GM12878 (cell line): ENCODE measurements at regions not wholly inside any gene's neighbourhood (a gene's known extent, or its start where the extent isn't known, plus 50 kb on each side); places are given as distances from the start of the nearest gene placed in this dataset.

Experiments
- ATAC-seq: fragments of 200-7000 bp; cut with Tn5 transposase; 3 replicates; pipeline ENCODE4 v1.9.1; 2020; ENCODE audit warnings: mild to moderate bottlenecking, moderate library complexity
- BruUV-seq: library from RNA; stranded (reverse); fragments of 400-500 nt; replicated peaks from 2 replicates; lab custom pipeline; 2021; lab: Mats Ljungman, UMichigan
- CTCF ChIA-PET: fragments of 300-600 bp; sonication (Branson Sonifier 250); formaldehyde crosslinking; extraction: SDS; loops from one replicate; lab custom pipeline; 2021; ENCODE audit warnings: inconsistent platforms; lab: Yijun Ruan, JAX
- POLR2A ChIA-PET: fragments of 350-600 bp; formaldehyde crosslinking; extraction: SDS; loops from one replicate; lab custom pipeline; 2021; ENCODE audit warnings: inconsistent platforms; lab: Charles Lee
- RAD21 ChIA-PET: fragments of 300-600 bp; sonication (Branson Sonifier 250); formaldehyde crosslinking; loops from one replicate; lab custom pipeline; 2023; ENCODE audit warnings: antibody characterized with exemption; ENCODE audit not compliant: unreplicated experiment; lab: Charles Lee
- SMC1A ChIA-PET: fragments of 300-600 bp; sonication (Branson Sonifier 250); formaldehyde crosslinking; loops from one replicate; lab custom pipeline; 2023; ENCODE audit not compliant: unreplicated experiment, uncharacterized antibody; lab: Charles Lee
- DNase-seq: peaks from one replicate; pipeline ENCODE4 v3.0.0-alpha.2; 2011; ENCODE audit warnings: low read depth, low spot score
- FAIRE-seq: peaks from 3 replicates; lab custom pipeline; 2011; peaks lifted over from hg19 to GRCh38; lab: Jason Lieb, UNC
- H2AFZ ChIP-seq: 2 replicates; pipeline ENCODE4 v1.6.0; 2011; ENCODE audit warnings: low read depth, low read length, control low read depth; ENCODE audit not compliant: control insufficient read depth
- H3K27ac ChIP-seq: 2 replicates; pipeline ENCODE4 v1.5.1; 2011; ENCODE audit warnings: control low read depth; ENCODE audit not compliant: control insufficient read depth, insufficient read depth
- H3K27me3 ChIP-seq, 2 experiments: replicated peaks in 1 of 2; 2 replicates each; pipeline versions ENCODE4 v1.6.0 to v1.6.1; 2011; ENCODE audit warnings: low read length in 1 of 2; ENCODE audit not compliant: control insufficient read depth in 2 of 2, insufficient read depth in 2 of 2
- H3K36me3 ChIP-seq, 2 experiments: 2 replicates each; pipeline ENCODE4 v1.5.1; 2011; ENCODE audit warnings: low read length in 1 of 2; ENCODE audit not compliant: control insufficient read depth in 2 of 2, insufficient read depth in 2 of 2
- H3K4me1 ChIP-seq: 2 replicates; pipeline ENCODE4 v1.6.1; 2011; ENCODE audit warnings: mild to moderate bottlenecking, low read length, moderate library complexity, mixed read lengths; ENCODE audit not compliant: control insufficient read depth, insufficient read depth
- H3K4me2 ChIP-seq: 2 replicates; pipeline ENCODE4 v1.6.0; 2011; ENCODE audit warnings: control low read depth; ENCODE audit not compliant: control insufficient read depth, insufficient read depth
- H3K4me3 ChIP-seq: fragments of 200-600 bp; sonication (generic); 2 replicates; pipeline ENCODE4 v1.5.1; 2016
- H3K79me2 ChIP-seq: 2 replicates; pipeline ENCODE4 v1.6.0; 2011; ENCODE audit warnings: low read length; ENCODE audit not compliant: control insufficient read depth, insufficient read depth
- H3K9ac ChIP-seq: 2 replicates; pipeline ENCODE4 v1.8.0; 2011; ENCODE audit warnings: low read length, control low read depth, mixed read lengths; ENCODE audit not compliant: control insufficient read depth, insufficient read depth
- H3K9me3 ChIP-seq: replicated peaks from 3 replicates; pipeline ENCODE4 v1.5.1; 2011; ENCODE audit warnings: mild to moderate bottlenecking, low read length; ENCODE audit not compliant: control insufficient read depth, insufficient read depth
- H4K20me1 ChIP-seq: 2 replicates; pipeline ENCODE4 v1.6.0; 2011; ENCODE audit not compliant: control insufficient read depth, insufficient read depth
- ASH2L ChIP-seq: fragments of 300-600, 200-600 bp; sonication (generic); IDR thresholded peaks from 2 replicates; pipeline ENCODE4 v1.6.1; 2017; ENCODE audit warnings: low read depth, mild to moderate bottlenecking, borderline replicate concordance
- BHLHE40 ChIP-seq, 2 experiments: fragments of 450-650 bp in 1 of 2; IDR thresholded peaks; 2 replicates each; pipeline ENCODE4 v1.6.1; 2011 to 2017; ENCODE audit warnings: low read depth in 2 of 2, borderline replicate concordance in 1 of 2, improper control_type of control experiment in 1 of 2, low read length in 1 of 2, mild to moderate bottlenecking in 1 of 2
- CBFB ChIP-seq: IDR thresholded peaks from 2 replicates; pipeline ENCODE4 v1.6.1; 2016; ENCODE audit warnings: antibody characterized with exemption, low read depth
- CBX5 ChIP-seq: sonication (generic); IDR thresholded peaks from 2 replicates; pipeline ENCODE4 v1.6.1; 2016; ENCODE audit warnings: low read depth, moderate library complexity, mild to moderate bottlenecking, inconsistent platforms
- CHD4 ChIP-seq: fragments of 200-600 bp; sonication (generic); IDR thresholded peaks from 2 replicates; pipeline ENCODE4 v1.6.1; 2016; ENCODE audit warnings: mild to moderate bottlenecking
- CREB1 ChIP-seq: IDR thresholded peaks from 2 replicates; pipeline ENCODE4 v1.6.1; 2012; ENCODE audit warnings: low read depth, mild to moderate bottlenecking, inconsistent platforms
- IRF5 ChIP-seq: fragments of 450-650 bp; IDR thresholded peaks from 2 replicates; pipeline ENCODE4 v1.6.1; 2017; ENCODE audit warnings: borderline replicate concordance
- KDM1A ChIP-seq: fragments of 200-600 bp; sonication (generic); IDR thresholded peaks from 2 replicates; pipeline ENCODE4 v1.6.1; 2016; ENCODE audit warnings: borderline replicate concordance
- MXI1 ChIP-seq: fragments of 150-350 bp; IDR thresholded peaks from 2 replicates; pipeline ENCODE4 v1.6.1; 2011; ENCODE audit warnings: low read depth, mild to moderate bottlenecking, inconsistent platforms, low read length, improper control_type of control experiment
- NFXL1 ChIP-seq: fragments of 450-650 bp; IDR thresholded peaks from 2 replicates; pipeline ENCODE4 v1.6.1; 2017; ENCODE audit warnings: antibody characterized with exemption, mild to moderate bottlenecking, borderline replicate concordance
- NKRF ChIP-seq: fragments of 450-650 bp; conservative IDR thresholded peaks from 2 replicates; pipeline ENCODE4 v1.6.1; 2017; ENCODE audit warnings: mild to moderate bottlenecking, moderate library complexity
- RELA ChIP-seq: fragments of 450-650 bp; IDR thresholded peaks from 2 replicates; pipeline ENCODE4 v1.8.0; 2014; ENCODE audit warnings: borderline replicate concordance; ENCODE audit not compliant: partially characterized antibody
- SKIL ChIP-seq: fragments of 450-650 bp; IDR thresholded peaks from 2 replicates; pipeline ENCODE4 v1.6.1; 2017; ENCODE audit warnings: mild to moderate bottlenecking, low read depth, inconsistent platforms; ENCODE audit not compliant: poor library complexity, severe bottlenecking
- ZNF622 ChIP-seq: fragments of 450-650 bp; IDR thresholded peaks from 2 replicates; pipeline ENCODE4 v1.6.1; 2017; ENCODE audit warnings: mild to moderate bottlenecking, inconsistent platforms
- WGBS: methylation state at CpG from one replicate; pipeline ENCODE4 v1.1.6; 2016; ENCODE audit warnings: low lambda C conversion rate; ENCODE audit not compliant: insufficient replicate concordance, insufficient coverage; ENCODE audit errors: missing lambda C conversion rate; 5-methylcytosine and 5-hydroxymethylcytosine counted together
- in situ Hi-C: fragments of 300-500 bp; cut with MboI; formaldehyde crosslinking; loops from 9 replicates; pipeline ENCODE4 v1.14.3; 2018; ENCODE audit warnings: mixed read lengths
- intact Hi-C: fragments of 100-400 bp; cut with micrococcal nuclease; formaldehyde crosslinking; loops from one replicate; pipeline ENCODE4 v1.14.2; 2022; ENCODE audit not compliant: unreplicated experiment
- TF ChIP-seq, protein P1 (sequence below): IDR thresholded peaks from 2 replicates; pipeline ENCODE4 v1.6.1; 2012; ENCODE audit warnings: mild to moderate bottlenecking, low read depth, low read length

DNA sequence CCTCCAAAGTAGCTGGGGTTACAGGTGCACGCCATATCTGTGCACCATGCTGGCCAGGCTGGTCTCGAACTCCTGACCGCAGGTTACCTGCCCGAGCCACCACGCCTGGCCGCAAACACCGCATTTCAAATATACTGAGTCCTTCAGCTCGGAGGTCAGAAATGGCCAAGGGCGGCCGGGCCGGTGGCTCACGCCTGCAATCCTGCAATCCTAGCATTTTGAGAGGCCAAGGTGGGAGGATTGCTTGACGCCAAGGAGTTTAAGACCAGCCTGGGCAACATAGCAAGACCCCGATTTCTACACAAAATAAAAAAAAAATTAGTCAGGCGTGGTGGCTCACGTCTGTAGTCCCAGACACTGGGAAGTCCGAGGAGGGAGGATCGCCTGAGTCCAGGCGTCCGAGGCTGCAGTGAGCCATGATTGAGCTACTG is 71.9 kb upstream of the PPP2R3B start:
- Histone ChIP-seq H3K9me3 (no peaks in the 10 kb centered on the region; the same call in 2 of the 3 replicates), H4K20me1 (no peaks in the 10 kb centered on the region), H3K36me3 (no peaks in the 10 kb centered on the region), H3K27ac (no peak overlapping the region), H2AFZ (no peak overlapping the region), H3K4me1 (no peaks in the 10 kb centered on the region), H3K79me2 (no peaks in the 10 kb centered on the region), H3K27me3 (no peaks in the 10 kb centered on the region), H3K9ac (no peak overlapping the region), H3K4me3 (no peak overlapping the region), H3K4me2 (no peak overlapping the region)
- ChIA-PET CTCF (no interaction called here), RAD21 (no interaction called here), SMC1A (no interaction called here), POLR2A (no interaction called here)
- WGBS = 71% methylated on average over 20 of the region's 20 CpGs
- FAIRE-seq (no peak), ATAC-seq (no peak), DNase-seq (no peak)
- no TSS peak for BruUV-seq
- in situ Hi-C loops = no loop called here
- intact Hi-C loops = no loop called here
- TF ChIP-seq, protein P1, sequence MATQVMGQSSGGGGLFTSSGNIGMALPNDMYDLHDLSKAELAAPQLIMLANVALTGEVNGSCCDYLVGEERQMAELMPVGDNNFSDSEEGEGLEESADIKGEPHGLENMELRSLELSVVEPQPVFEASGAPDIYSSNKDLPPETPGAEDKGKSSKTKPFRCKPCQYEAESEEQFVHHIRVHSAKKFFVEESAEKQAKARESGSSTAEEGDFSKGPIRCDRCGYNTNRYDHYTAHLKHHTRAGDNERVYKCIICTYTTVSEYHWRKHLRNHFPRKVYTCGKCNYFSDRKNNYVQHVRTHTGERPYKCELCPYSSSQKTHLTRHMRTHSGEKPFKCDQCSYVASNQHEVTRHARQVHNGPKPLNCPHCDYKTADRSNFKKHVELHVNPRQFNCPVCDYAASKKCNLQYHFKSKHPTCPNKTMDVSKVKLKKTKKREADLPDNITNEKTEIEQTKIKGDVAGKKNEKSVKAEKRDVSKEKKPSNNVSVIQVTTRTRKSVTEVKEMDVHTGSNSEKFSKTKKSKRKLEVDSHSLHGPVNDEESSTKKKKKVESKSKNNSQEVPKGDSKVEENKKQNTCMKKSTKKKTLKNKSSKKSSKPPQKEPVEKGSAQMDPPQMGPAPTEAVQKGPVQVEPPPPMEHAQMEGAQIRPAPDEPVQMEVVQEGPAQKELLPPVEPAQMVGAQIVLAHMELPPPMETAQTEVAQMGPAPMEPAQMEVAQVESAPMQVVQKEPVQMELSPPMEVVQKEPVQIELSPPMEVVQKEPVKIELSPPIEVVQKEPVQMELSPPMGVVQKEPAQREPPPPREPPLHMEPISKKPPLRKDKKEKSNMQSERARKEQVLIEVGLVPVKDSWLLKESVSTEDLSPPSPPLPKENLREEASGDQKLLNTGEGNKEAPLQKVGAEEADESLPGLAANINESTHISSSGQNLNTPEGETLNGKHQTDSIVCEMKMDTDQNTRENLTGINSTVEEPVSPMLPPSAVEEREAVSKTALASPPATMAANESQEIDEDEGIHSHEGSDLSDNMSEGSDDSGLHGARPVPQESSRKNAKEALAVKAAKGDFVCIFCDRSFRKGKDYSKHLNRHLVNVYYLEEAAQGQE = no peak
- TF ChIP-seq CBX5 (no peak), CHD4 (no peak), NKRF (no peak), KDM1A (no peak), ZNF622 (no peak), NFXL1 (no peak), ASH2L (no peak), SKIL (no peak), IRF5 (no peak), RELA (no peak), CREB1 (no peak), BHLHE40 (IDR thresholded peaks at IDR 0.05; ENCODE audit: borderline replicate concordance in 1 of 2, low read depth in 2 of 2, low read length in 1 of 2) (no peak), MXI1 (no peak), CBFB (no peak)
